ENCODE measurements at regions not wholly inside any gene's neighbourhood (a gene's known extent, or its start where the extent isn't known, plus 50 kb on each side); places are given as distances from the start of the nearest gene placed in this dataset.

- H3K4me1 ChIP-seq: no peaks in the 10 kb centered on the region
- ATAC-seq (no peak), DNase-seq (no peak)
- no peaks in the 10 kb centered on the region for H3K27me3 ChIP-seq (ENCODE audit: insufficient read depth in 3 of 3, low read length in 2 of 3)
- H3K4me3 ChIP-seq: no peak overlapping the region
- 90 to 100% (median 95%) methylated on average over 22 to 35 of the region's 35 CpGs for WGBS, 3 donors
- H3K9me3 ChIP-seq: no peaks in the 10 kb centered on the region
- no peak overlapping the region for H3K27ac ChIP-seq
- intact Hi-C loops (cut with DNase I): no loop called here
- no peaks in the 10 kb centered on the region for H3K36me3 ChIP-seq (ENCODE audit: insufficient read depth in 1 of 2, low read depth in 1 of 2)
- TF ChIP-seq, protein P1, sequence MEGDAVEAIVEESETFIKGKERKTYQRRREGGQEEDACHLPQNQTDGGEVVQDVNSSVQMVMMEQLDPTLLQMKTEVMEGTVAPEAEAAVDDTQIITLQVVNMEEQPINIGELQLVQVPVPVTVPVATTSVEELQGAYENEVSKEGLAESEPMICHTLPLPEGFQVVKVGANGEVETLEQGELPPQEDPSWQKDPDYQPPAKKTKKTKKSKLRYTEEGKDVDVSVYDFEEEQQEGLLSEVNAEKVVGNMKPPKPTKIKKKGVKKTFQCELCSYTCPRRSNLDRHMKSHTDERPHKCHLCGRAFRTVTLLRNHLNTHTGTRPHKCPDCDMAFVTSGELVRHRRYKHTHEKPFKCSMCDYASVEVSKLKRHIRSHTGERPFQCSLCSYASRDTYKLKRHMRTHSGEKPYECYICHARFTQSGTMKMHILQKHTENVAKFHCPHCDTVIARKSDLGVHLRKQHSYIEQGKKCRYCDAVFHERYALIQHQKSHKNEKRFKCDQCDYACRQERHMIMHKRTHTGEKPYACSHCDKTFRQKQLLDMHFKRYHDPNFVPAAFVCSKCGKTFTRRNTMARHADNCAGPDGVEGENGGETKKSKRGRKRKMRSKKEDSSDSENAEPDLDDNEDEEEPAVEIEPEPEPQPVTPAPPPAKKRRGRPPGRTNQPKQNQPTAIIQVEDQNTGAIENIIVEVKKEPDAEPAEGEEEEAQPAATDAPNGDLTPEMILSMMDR (IDR thresholded peaks at IDR 0.05): no peak
These were observed 291.1 kb downstream of the KLHL4 start for GRCh38 chrX:87808576-87809243.

GRCh38 chrX:87813566-87813965 is 296.0 kb downstream of the KLHL4 start:
- no peaks in the 10 kb centered on the region for H3K4me1 ChIP-seq
- H3K36me3 ChIP-seq (ENCODE audit: insufficient read depth in 1 of 2, low read depth in 1 of 2): no peaks in the 10 kb centered on the region
- no peaks in the 10 kb centered on the region for H3K27me3 ChIP-seq (ENCODE audit: insufficient read depth in 3 of 3, low read length in 2 of 3)
- 50 to 69% (median 56%) methylated on average over 4 of the region's 4 CpGs for WGBS, 3 donors
- TF ChIP-seq, protein P1 (IDR thresholded peaks at IDR 0.05): no peak
- ATAC-seq (no peak), DNase-seq (no peak)
- no peak overlapping the region for H3K27ac ChIP-seq
- H3K4me3 ChIP-seq: no peak overlapping the region
- H3K9me3 ChIP-seq: no peaks in the 10 kb centered on the region
- intact Hi-C loops (cut with DNase I): no loop called here

DNA sequence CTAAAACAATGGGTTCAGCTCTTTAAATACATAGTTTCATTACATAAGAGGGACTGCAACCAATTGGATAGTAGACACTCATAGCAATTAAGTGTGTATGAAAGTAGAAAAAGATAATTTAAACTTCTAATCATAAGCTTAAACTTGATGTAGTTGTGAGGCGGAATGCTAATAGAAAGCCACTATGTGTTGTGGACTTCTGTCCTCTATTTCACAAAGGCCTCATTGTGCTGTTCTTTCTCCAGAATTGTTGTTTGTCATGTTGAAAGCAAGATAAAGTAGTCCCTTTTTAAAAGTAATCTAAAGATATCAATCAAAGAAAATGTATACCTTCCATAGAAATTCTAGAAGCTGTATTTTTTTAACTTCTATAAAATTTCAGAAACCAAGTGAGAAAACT is 329.4 kb downstream of the KLHL4 start:
- 94 to 97% (median 96%) methylated on average over 1 of the region's 1 CpG for WGBS, 3 donors
- Histone ChIP-seq H3K9me3 (no peaks in the 10 kb centered on the region), H3K36me3 (ENCODE audit: insufficient read depth in 1 of 2, low read depth in 1 of 2) (no peaks in the 10 kb centered on the region), H3K27ac (no peak overlapping the region), H3K4me3 (no peak overlapping the region), H3K27me3 (ENCODE audit: insufficient read depth in 3 of 3, low read length in 2 of 3) (peaks cover 0 to 7% (median 0%) of the 10 kb centered on the region in 3 donors), H3K4me1 (no peaks in the 10 kb centered on the region)
- ATAC-seq (no peak), DNase-seq (no peak)
- intact Hi-C loops (cut with DNase I): no loop called here
- TF ChIP-seq, protein P1 (IDR thresholded peaks at IDR 0.05): no peak

DNA sequence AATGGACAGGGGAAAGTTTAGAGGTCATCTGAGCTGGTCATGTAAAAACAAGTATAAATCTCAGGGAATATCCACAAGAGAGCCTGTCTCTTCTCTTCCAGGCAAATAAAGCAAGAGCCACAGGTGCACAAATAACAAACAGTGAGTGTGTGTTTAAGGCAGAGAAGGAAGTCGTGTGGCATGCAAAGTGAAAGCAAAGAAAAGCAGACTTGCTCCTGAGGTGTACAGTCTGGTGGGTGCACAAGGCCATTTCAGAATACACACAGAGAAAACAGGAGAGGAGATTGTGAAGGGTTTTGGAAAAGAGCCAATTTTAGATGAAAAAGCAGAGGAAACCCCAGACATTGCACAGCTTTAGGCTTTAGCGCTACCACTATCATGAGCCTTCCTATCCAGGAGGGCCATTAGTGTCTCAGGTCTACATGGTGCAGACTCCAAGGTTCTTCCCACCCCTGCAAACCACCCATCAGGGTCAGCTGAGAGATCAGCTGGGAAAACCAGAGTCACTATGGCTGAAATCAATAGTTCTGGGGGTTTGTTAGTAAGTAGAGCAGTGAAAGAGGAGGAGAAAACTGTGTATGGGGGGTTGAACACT is 355.8 kb downstream of the KLHL4 start:
- ATAC-seq (no peak), DNase-seq (no peak)
- WGBS, 3 donors: 35 to 38% (median 36%) methylated on average over 2 of the region's 2 CpGs
- H3K27ac ChIP-seq: no peak overlapping the region
- TF ChIP-seq, protein P1 (IDR thresholded peaks at IDR 0.05): no peak
- no peaks in the 10 kb centered on the region for H3K36me3 ChIP-seq (ENCODE audit: insufficient read depth in 1 of 2, low read depth in 1 of 2)
- no peak overlapping the region for H3K4me3 ChIP-seq
- H3K9me3 ChIP-seq: no peaks in the 10 kb centered on the region
- intact Hi-C loops (cut with DNase I): no loop called here
- H3K4me1 ChIP-seq: no peaks in the 10 kb centered on the region
- no peaks in the 10 kb centered on the region for H3K27me3 ChIP-seq (ENCODE audit: insufficient read depth in 3 of 3, low read length in 2 of 3)
